Nephron progenitor cell (in vitro differentiated cells): ENCODE measurements at regions not wholly inside any gene's neighbourhood (a gene's known extent, or its start where the extent isn't known, plus 50 kb on each side); places are given as distances from the start of the nearest gene placed in this dataset.

Experiments
- DNase-seq: peaks from one replicate; pipeline ENCODE4 v3.0.0; 2021
- H3K27ac Mint-ChIP-seq: 2 replicates; pipeline ENCODE4 v1.8.0; 2021; ENCODE audit warnings: mild to moderate bottlenecking, moderate library complexity, mixed read lengths
- H3K27me3 Mint-ChIP-seq: 2 replicates; pipeline ENCODE4 v1.8.0; 2021; ENCODE audit warnings: mild to moderate bottlenecking, low read depth, mixed read lengths; ENCODE audit not compliant: poor library complexity
- H3K36me3 Mint-ChIP-seq: 2 replicates; pipeline ENCODE4 v1.8.0; 2021; ENCODE audit warnings: low read depth, mixed read lengths
- H3K4me1 Mint-ChIP-seq: 2 replicates; pipeline ENCODE4 v1.8.0; 2021; ENCODE audit warnings: mixed read lengths
- H3K4me3 Mint-ChIP-seq: 2 replicates; pipeline ENCODE4 v1.8.0; 2021; ENCODE audit warnings: mild to moderate bottlenecking, moderate library complexity, mixed read lengths
- H3K9me3 Mint-ChIP-seq: 2 replicates; pipeline ENCODE4 v1.8.0; 2021; ENCODE audit warnings: mild to moderate bottlenecking, moderate library complexity, mixed read lengths
- TF ChIP-seq, protein P1 (sequence below): fragments of 200-600 bp; sonication (generic); IDR thresholded peaks from 2 replicates; pipeline ENCODE4 v1.5.0; 2021; ENCODE audit warnings: antibody characterized with exemption

DNA sequence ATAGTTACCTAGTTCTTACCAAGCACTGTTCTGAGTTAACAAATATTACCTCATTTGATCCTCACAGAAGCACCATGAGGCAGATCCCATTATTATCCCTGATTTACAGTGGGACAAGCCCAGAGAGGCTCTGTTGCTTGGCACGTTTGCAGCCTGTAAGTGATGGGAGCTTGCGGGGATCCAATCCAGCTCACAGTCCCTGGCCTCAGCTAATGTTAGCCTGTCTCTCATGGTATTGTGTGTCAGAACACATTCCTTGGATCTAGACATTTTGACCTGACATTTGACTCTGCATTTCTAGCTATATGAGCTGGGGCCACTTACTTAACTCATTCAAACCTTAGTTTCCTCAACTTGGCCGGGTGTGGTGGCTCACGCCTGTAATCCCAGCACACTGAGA, 246.9 kb upstream of the LRTM1 start:
- TF ChIP-seq, protein P1, sequence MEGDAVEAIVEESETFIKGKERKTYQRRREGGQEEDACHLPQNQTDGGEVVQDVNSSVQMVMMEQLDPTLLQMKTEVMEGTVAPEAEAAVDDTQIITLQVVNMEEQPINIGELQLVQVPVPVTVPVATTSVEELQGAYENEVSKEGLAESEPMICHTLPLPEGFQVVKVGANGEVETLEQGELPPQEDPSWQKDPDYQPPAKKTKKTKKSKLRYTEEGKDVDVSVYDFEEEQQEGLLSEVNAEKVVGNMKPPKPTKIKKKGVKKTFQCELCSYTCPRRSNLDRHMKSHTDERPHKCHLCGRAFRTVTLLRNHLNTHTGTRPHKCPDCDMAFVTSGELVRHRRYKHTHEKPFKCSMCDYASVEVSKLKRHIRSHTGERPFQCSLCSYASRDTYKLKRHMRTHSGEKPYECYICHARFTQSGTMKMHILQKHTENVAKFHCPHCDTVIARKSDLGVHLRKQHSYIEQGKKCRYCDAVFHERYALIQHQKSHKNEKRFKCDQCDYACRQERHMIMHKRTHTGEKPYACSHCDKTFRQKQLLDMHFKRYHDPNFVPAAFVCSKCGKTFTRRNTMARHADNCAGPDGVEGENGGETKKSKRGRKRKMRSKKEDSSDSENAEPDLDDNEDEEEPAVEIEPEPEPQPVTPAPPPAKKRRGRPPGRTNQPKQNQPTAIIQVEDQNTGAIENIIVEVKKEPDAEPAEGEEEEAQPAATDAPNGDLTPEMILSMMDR, result no peak
- H3K27me3 Mint-ChIP-seq, result no peaks in the 10 kb centered on the region
- peaks cover 30% of the 10 kb centered on the region for H3K9me3 Mint-ChIP-seq
- no peak overlapping the region for H3K4me3 Mint-ChIP-seq
- peaks cover 4% of the 10 kb centered on the region for H3K36me3 Mint-ChIP-seq
- peaks cover 32% of the 10 kb centered on the region for H3K4me1 Mint-ChIP-seq
- no peak overlapping the region for H3K27ac Mint-ChIP-seq
- DNase-seq, result no peak

DNA sequence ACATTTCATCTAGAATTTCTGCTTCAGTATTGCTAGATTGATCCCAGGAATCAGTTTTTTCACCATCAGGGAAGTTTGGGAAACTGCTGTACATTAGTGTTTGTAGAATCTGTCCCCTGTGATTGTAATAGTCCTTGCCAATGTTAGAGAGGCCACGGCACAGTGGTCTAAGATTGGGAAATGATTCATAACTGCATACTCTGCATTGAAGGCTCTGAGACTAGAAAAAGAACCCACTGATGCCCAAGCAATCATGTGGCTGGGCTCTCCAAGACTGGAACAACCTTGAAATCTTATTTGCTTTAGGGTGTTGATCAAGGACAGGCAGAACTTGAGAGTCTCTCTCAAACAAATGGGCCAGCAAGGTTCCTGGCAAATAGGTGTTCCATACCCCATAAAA, 245.6 kb upstream of the LRTM1 start:
- no peak overlapping the region for H3K4me3 Mint-ChIP-seq
- H3K9me3 Mint-ChIP-seq, result peaks cover 30% of the 10 kb centered on the region
- TF ChIP-seq, protein P1, result no peak

DNA sequence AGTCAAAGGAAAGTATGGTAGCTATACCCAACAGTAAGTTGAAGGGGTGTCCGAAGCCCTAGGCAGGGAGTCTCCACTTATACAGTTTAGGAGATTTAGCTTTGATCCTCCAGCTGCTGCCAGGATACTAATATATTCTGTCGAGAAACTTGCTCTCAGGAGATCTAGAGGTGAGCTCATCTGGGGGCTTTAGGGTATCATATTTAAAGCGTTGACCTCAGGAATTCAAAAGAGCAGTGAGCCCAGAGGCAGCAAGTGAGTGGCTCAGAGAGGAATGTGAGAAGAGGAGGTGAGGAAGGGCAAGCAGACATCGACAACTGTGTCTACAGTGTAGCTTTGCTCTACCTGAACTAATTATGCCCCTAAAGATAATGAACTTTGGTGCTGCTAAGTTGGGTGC, 245.1 kb upstream of the LRTM1 start:
- DNase-seq, result no peak
- peaks cover 30% of the 10 kb centered on the region for H3K9me3 Mint-ChIP-seq
- H3K27ac Mint-ChIP-seq, result no peak overlapping the region
- H3K4me1 Mint-ChIP-seq, result peaks cover 31% of the 10 kb centered on the region
- no peak overlapping the region for H3K4me3 Mint-ChIP-seq
- TF ChIP-seq, protein P1, result no peak
- no peaks in the 10 kb centered on the region for H3K27me3 Mint-ChIP-seq
- H3K36me3 Mint-ChIP-seq, result peaks cover 4% of the 10 kb centered on the region

More for the DNA sequence above, 245.6 kb upstream of the LRTM1 start:
- no peak overlapping the region for H3K27ac Mint-ChIP-seq
- no peaks in the 10 kb centered on the region for H3K27me3 Mint-ChIP-seq
- peaks cover 4% of the 10 kb centered on the region for H3K36me3 Mint-ChIP-seq
- peaks cover 30% of the 10 kb centered on the region for H3K4me1 Mint-ChIP-seq
- DNase-seq, result no peak

DNA sequence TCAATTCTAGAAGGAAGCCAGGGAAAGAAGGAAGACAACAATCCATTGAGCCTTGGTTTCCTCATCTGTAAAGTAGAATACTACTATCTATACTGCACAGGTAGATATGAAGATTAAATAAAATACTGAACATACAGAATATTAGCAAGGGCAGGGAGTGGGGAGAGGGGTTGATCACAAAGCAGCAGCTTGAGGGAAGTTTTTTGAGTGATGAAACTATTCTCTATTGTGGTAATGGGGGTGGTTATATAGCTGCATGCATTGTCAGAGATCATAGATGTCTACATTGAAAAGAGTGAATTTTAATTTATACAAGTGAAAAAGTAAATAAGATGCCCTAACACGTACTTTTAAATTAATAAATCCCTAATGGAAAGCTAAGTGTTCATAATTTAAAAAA, 242.6 kb upstream of the LRTM1 start:
- DNase-seq, result no peak
- TF ChIP-seq, protein P1, result no peak
- H3K36me3 Mint-ChIP-seq, result peaks cover 4% of the 10 kb centered on the region
- peaks cover 32% of the 10 kb centered on the region for H3K4me1 Mint-ChIP-seq
- peak overlapping the region; percentile 36 for H3K27ac Mint-ChIP-seq
- no peak overlapping the region for H3K4me3 Mint-ChIP-seq
- peaks cover 30% of the 10 kb centered on the region for H3K9me3 Mint-ChIP-seq
- H3K27me3 Mint-ChIP-seq, result no peaks in the 10 kb centered on the region

DNA sequence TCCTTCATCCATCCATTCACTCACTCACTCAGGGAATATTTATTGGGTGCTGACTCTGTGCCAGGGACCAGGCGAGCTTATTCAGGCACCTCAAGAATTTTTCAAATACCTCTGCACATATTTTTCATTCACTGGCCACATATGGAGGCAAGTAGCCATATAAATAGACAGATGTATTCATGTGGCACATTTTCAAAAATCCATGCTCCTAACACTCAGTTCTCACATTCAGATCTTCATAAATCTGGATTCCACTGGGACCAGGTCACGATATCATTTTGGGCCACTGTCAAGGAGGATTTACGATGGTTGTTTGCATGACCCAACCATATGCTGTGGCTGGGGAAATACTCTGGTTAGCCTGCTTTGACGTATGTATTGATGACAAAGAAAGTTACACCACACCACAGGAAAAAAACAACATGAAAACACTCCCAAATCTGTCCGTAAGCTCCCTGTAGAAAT, 241.8 kb upstream of the LRTM1 start:
- TF ChIP-seq, protein P1, result no peak
- no peaks in the 10 kb centered on the region for H3K27me3 Mint-ChIP-seq

DNA sequence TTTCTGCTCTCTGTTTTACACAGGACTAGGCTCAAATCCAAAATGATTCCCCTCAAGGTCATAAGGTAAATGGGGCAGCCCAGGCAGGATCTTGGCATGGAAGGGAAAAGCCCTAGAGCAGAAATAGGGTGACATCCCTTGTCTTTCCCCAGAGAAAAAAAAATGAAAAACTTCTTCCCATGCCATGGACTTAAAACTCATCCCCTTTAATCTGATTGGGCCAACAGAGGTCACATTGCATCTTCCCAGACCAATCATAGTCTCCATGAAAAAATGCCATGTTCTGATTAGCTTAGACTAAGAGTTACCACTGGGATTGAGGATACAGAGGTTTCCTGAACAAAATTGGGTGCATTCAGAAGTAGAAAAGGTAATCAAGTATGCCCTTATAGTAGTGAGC, 241.3 kb upstream of the LRTM1 start:
- H3K4me1 Mint-ChIP-seq, result peaks cover 43% of the 10 kb centered on the region
- H3K36me3 Mint-ChIP-seq, result peaks cover 4% of the 10 kb centered on the region
- TF ChIP-seq, protein P1, result no peak
- H3K9me3 Mint-ChIP-seq, result peaks cover 30% of the 10 kb centered on the region
- no peaks in the 10 kb centered on the region for H3K27me3 Mint-ChIP-seq
- no peak overlapping the region for H3K4me3 Mint-ChIP-seq
- H3K27ac Mint-ChIP-seq, result no peak overlapping the region
- no peak for DNase-seq

More for the DNA sequence above, 241.8 kb upstream of the LRTM1 start:
- DNase-seq, result no peak
- Mint-ChIP-seq H3K9me3 (peaks cover 30% of the 10 kb centered on the region), H3K36me3 (peaks cover 4% of the 10 kb centered on the region), H3K4me3 (no peak overlapping the region), H3K27ac (peak overlapping the region; percentile 36), H3K4me1 (peaks cover 40% of the 10 kb centered on the region)
